Thyroid gland (tissue), 4 donors: ENCODE measurements at regions not wholly inside any gene's neighbourhood (a gene's known extent, or its start where the extent isn't known, plus 50 kb on each side); places are given as distances from the start of the nearest gene placed in this dataset.

Experiments
- POLR2A ChIP-seq, 2 donors: fragments of 450-650 bp; IDR thresholded peaks; one replicate each; pipeline ENCODE4 v1.6.1; 2017; ENCODE audit warnings: antibody characterized with exemption in 2 of 2, mild to moderate bottlenecking in 2 of 2, moderate library complexity in 1 of 2
- TF ChIP-seq, protein P1 (sequence below), 6 experiments: fragments of 200-600 bp in 3 of 6; fragments of 450-650 bp in 3 of 6; sonication (generic) in 3 of 6; IDR thresholded peaks; one replicate each; pipeline ENCODE4 v1.5.1; 2016 to 2019; ENCODE audit warnings: antibody characterized with exemption in 6 of 6, mild to moderate bottlenecking in 2 of 6, inconsistent platforms in 1 of 6, moderate library complexity in 1 of 6

DNA sequence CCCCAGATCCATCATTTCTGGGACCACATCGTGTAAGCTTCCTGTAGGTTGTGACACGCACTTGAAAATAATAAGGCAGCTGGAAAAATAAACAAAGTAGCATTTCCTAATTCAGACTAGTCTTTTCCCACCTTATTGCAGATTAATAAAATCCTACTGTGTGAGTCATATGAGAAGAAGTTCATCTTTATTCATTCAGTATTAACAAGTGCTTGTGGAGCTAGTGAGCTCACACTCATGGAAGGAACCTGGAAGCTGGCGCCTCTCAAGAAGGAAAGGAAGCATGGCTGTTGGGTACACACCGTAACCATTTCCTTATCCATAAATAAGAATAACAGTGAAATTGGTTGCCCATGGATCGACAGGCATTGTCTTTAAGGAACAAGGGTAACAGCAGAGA is 152.6 kb upstream of the PFKP start:
- TF ChIP-seq, protein P1, sequence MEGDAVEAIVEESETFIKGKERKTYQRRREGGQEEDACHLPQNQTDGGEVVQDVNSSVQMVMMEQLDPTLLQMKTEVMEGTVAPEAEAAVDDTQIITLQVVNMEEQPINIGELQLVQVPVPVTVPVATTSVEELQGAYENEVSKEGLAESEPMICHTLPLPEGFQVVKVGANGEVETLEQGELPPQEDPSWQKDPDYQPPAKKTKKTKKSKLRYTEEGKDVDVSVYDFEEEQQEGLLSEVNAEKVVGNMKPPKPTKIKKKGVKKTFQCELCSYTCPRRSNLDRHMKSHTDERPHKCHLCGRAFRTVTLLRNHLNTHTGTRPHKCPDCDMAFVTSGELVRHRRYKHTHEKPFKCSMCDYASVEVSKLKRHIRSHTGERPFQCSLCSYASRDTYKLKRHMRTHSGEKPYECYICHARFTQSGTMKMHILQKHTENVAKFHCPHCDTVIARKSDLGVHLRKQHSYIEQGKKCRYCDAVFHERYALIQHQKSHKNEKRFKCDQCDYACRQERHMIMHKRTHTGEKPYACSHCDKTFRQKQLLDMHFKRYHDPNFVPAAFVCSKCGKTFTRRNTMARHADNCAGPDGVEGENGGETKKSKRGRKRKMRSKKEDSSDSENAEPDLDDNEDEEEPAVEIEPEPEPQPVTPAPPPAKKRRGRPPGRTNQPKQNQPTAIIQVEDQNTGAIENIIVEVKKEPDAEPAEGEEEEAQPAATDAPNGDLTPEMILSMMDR (IDR thresholded peaks at IDR 0.05): no peak
- no peak for TF ChIP-seq POLR2A (IDR thresholded peaks at IDR 0.05)
